Calu3 (cell line): ENCODE measurements at regions not wholly inside any gene's neighbourhood (a gene's known extent, or its start where the extent isn't known, plus 50 kb on each side); places are given as distances from the start of the nearest gene placed in this dataset.

ENCODE experiments used
- BruUV-seq: library from RNA; stranded (reverse); fragments of 400-500 nt; replicated peaks from 2 replicates; lab custom pipeline; 2021; lab: Mats Ljungman, UMichigan
- CTCF ChIA-PET: fragments of 300-600 bp; sonication (Branson Sonifier 250); formaldehyde crosslinking; loops from one replicate; lab custom pipeline; 2022; ENCODE audit warnings: antibody characterized with exemption; lab: Charles Lee
- DNase-seq: peaks from one replicate; pipeline ENCODE4 v3.0.0; 2022
- H3K27ac Mint-ChIP-seq: one replicate; pipeline ENCODE4 v1.8.0; 2022; ENCODE audit warnings: mixed read lengths; ENCODE audit not compliant: unreplicated experiment
- H3K27me3 Mint-ChIP-seq: one replicate; pipeline ENCODE4 v1.8.0; 2022; ENCODE audit warnings: mixed read lengths; ENCODE audit not compliant: unreplicated experiment
- H3K36me3 Mint-ChIP-seq: one replicate; pipeline ENCODE4 v1.8.0; 2022; ENCODE audit warnings: mild to moderate bottlenecking, moderate library complexity, mixed read lengths; ENCODE audit not compliant: insufficient read depth, unreplicated experiment
- H3K4me1 Mint-ChIP-seq: one replicate; pipeline ENCODE4 v1.8.0; 2022; ENCODE audit warnings: mild to moderate bottlenecking, low read depth, mixed read lengths; ENCODE audit not compliant: unreplicated experiment
- H3K4me3 Mint-ChIP-seq: one replicate; pipeline ENCODE4 v1.8.0; 2022; ENCODE audit warnings: mild to moderate bottlenecking, low read depth, moderate library complexity, mixed read lengths; ENCODE audit not compliant: unreplicated experiment
- H3K9me3 Mint-ChIP-seq: one replicate; pipeline ENCODE4 v1.8.0; 2022; ENCODE audit warnings: low read depth, mixed read lengths; ENCODE audit not compliant: unreplicated experiment
- intact Hi-C: fragments of 100-400 bp; cut with micrococcal nuclease; formaldehyde crosslinking; loops from one replicate; pipeline ENCODE4 v1.10.0; 2022; ENCODE audit not compliant: unreplicated experiment
- TF ChIP-seq, protein P1 (sequence below): fragments of 200-600 bp; IDR thresholded peaks from one replicate; pipeline ENCODE4 v1.8.0; 2022; ENCODE audit warnings: antibody characterized with exemption; ENCODE audit not compliant: unreplicated experiment

GRCh38 chr3:102577082-102577789, 142.4 kb downstream of the ZPLD1 start:
- H3K27ac Mint-ChIP-seq: no peak overlapping the region
- CTCF ChIA-PET: no interaction called here
- H3K4me1 Mint-ChIP-seq: no peaks in the 10 kb centered on the region
- no peak overlapping the region for H3K4me3 Mint-ChIP-seq
- DNase-seq: no peak
- intact Hi-C loops: no loop called here
- no peaks in the 10 kb centered on the region for H3K9me3 Mint-ChIP-seq
- no peaks in the 10 kb centered on the region for H3K36me3 Mint-ChIP-seq
- TF ChIP-seq, protein P1, sequence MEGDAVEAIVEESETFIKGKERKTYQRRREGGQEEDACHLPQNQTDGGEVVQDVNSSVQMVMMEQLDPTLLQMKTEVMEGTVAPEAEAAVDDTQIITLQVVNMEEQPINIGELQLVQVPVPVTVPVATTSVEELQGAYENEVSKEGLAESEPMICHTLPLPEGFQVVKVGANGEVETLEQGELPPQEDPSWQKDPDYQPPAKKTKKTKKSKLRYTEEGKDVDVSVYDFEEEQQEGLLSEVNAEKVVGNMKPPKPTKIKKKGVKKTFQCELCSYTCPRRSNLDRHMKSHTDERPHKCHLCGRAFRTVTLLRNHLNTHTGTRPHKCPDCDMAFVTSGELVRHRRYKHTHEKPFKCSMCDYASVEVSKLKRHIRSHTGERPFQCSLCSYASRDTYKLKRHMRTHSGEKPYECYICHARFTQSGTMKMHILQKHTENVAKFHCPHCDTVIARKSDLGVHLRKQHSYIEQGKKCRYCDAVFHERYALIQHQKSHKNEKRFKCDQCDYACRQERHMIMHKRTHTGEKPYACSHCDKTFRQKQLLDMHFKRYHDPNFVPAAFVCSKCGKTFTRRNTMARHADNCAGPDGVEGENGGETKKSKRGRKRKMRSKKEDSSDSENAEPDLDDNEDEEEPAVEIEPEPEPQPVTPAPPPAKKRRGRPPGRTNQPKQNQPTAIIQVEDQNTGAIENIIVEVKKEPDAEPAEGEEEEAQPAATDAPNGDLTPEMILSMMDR: no peak
- no TSS peak for BruUV-seq
- no peaks in the 10 kb centered on the region for H3K27me3 Mint-ChIP-seq

GRCh38 chr3:102580760-102581159, 145.9 kb downstream of the ZPLD1 start:
- Mint-ChIP-seq H3K36me3 (no peaks in the 10 kb centered on the region), H3K27me3 (no peaks in the 10 kb centered on the region), H3K4me1 (no peaks in the 10 kb centered on the region), H3K4me3 (no peak overlapping the region), H3K27ac (no peak overlapping the region), H3K9me3 (no peaks in the 10 kb centered on the region)
- intact Hi-C loops: no loop called here
- CTCF ChIA-PET: no interaction called here
- no TSS peak for BruUV-seq
- no peak for DNase-seq
- TF ChIP-seq, protein P1: no peak

- intact Hi-C loops: no loop called here
- CTCF ChIA-PET: interaction anchor here (1.2 kb wide), 1 partner anchor 18 kb away, joined by 3 read pairs; no protein-coding TSS in a partner anchor
- no peaks in the 10 kb centered on the region for H3K27me3 Mint-ChIP-seq
- peak; percentile 4 for DNase-seq
- H3K36me3 Mint-ChIP-seq: no peaks in the 10 kb centered on the region
- no TSS peak for BruUV-seq
- peaks cover 2% of the 10 kb centered on the region for H3K9me3 Mint-ChIP-seq
- H3K4me3 Mint-ChIP-seq: no peak overlapping the region
- no peaks in the 10 kb centered on the region for H3K4me1 Mint-ChIP-seq
- TF ChIP-seq, protein P1: no peak
- no peak overlapping the region for H3K27ac Mint-ChIP-seq
Measured at GRCh38 chr3:102586485-102586884, 151.7 kb downstream of the ZPLD1 start.

DNA sequence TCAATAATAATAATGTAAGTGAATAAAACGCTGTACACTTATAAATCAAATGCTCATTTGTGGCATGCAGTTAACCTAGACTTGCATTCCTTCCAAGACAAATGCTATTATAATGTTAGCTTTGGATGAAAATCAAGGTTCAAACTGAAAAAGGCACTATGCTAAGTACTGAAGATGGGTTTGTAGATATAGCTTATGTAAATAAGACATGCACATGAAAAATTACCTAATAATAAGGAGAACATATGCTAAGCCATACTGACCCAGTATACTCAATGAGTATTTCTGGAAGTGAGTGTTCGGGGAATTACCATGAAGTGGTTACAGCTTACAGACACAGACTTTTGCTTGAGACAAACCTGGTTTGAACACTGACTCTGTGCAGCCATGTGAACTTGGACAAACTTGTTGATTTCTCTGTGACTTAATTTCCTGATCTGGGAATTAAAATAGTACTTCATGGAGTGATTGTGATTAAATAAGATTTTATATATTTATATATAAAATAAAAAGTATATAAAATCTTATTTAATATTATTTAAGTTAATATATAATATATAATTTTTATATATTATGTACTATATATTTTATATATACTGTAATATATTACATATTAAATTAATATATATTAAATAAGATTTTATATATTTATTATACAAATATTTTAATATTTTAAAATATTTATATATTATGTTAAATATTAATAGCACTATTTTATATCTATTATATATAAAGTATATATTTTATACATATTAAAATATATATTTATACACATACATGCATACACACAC, 159.2 kb downstream of the ZPLD1 start:
- TF ChIP-seq, protein P1: no peak
- CTCF ChIA-PET: no interaction called here
- Mint-ChIP-seq H3K4me1 (no peaks in the 10 kb centered on the region), H3K36me3 (no peaks in the 10 kb centered on the region), H3K4me3 (no peak overlapping the region), H3K27ac (no peak overlapping the region), H3K9me3 (peaks cover 5% of the 10 kb centered on the region), H3K27me3 (no peaks in the 10 kb centered on the region)
- no peak for DNase-seq
- BruUV-seq: no TSS peak
- intact Hi-C loops: no loop called here
